GM12865 (cell line): ENCODE measurements at regions not wholly inside any gene's neighbourhood (a gene's known extent, or its start where the extent isn't known, plus 50 kb on each side); places are given as distances from the start of the nearest gene placed in this dataset.

Experiments used
- DNase-seq: peaks from one replicate; pipeline ENCODE4 v3.0.0; 2010; ENCODE audit warnings: low read depth
- H3K4me3 ChIP-seq: 2 replicates; pipeline ENCODE4 v1.5.1; 2011; ENCODE audit warnings: mild to moderate bottlenecking, low read depth, low read length, control low read depth
- TF ChIP-seq, protein P1 (sequence below): IDR thresholded peaks from 2 replicates; pipeline ENCODE4 v1.5.1; 2011; ENCODE audit warnings: low read length, control low read depth, low read depth, inconsistent platforms; ENCODE audit not compliant: insufficient read depth; ENCODE audit errors: missing control alignments

GRCh38 chr1:101075926-101076325 is 50.3 kb upstream of the DPH5 start:
- H3K4me3 ChIP-seq = no peak overlapping the region
- TF ChIP-seq, protein P1, sequence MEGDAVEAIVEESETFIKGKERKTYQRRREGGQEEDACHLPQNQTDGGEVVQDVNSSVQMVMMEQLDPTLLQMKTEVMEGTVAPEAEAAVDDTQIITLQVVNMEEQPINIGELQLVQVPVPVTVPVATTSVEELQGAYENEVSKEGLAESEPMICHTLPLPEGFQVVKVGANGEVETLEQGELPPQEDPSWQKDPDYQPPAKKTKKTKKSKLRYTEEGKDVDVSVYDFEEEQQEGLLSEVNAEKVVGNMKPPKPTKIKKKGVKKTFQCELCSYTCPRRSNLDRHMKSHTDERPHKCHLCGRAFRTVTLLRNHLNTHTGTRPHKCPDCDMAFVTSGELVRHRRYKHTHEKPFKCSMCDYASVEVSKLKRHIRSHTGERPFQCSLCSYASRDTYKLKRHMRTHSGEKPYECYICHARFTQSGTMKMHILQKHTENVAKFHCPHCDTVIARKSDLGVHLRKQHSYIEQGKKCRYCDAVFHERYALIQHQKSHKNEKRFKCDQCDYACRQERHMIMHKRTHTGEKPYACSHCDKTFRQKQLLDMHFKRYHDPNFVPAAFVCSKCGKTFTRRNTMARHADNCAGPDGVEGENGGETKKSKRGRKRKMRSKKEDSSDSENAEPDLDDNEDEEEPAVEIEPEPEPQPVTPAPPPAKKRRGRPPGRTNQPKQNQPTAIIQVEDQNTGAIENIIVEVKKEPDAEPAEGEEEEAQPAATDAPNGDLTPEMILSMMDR = no peak
- DNase-seq = no peak
